ENCODE measurements at regions not wholly inside any gene's neighbourhood (a gene's known extent, or its start where the extent isn't known, plus 50 kb on each side); places are given as distances from the start of the nearest gene placed in this dataset.

GRCh38 chr2:138291805-138292204 lies 209.8 kb upstream of the SPOPL start:
- no peaks in the 10 kb centered on the region for H3K36me3 ChIP-seq (ENCODE audit: insufficient read depth, low read length)
- H3K79me2 ChIP-seq (ENCODE audit: insufficient read depth, low read length): no peaks in the 10 kb centered on the region
- H4K20me1 ChIP-seq (ENCODE audit: insufficient read depth, low read length): no peaks in the 10 kb centered on the region
- no peak overlapping the region for H3K4me3 ChIP-seq (ENCODE audit: low read depth in 1 of 2, low read length in 2 of 2)
- H3K9ac ChIP-seq (ENCODE audit: low read depth, low read length): no peak overlapping the region
- no peaks in the 10 kb centered on the region for H3K9me3 ChIP-seq (ENCODE audit: insufficient read depth, low read length, severe bottlenecking)
- DNase-seq (no peak), ATAC-seq (ENCODE audit: insufficient read depth, low read depth) (no peak)
- no peaks in the 10 kb centered on the region for H3K4me1 ChIP-seq (ENCODE audit: insufficient read depth, low read length)
- no peak overlapping the region for H2AFZ ChIP-seq (ENCODE audit: low read depth, low read length)
- TF ChIP-seq CTCF (IDR thresholded peaks at IDR 0.05; ENCODE audit: borderline replicate concordance, extremely low read depth, low read length, poor library complexity, severe bottlenecking) (no peak), EZH2 (IDR thresholded peaks at IDR 0.05; ENCODE audit: borderline replicate concordance, low read depth, low read length, severe bottlenecking) (no peak)
- no peak overlapping the region for H3K27ac ChIP-seq (ENCODE audit: low read length)
- no peaks in the 10 kb centered on the region for H3K27me3 ChIP-seq (ENCODE audit: insufficient read depth, low read length, poor library complexity)
- no peak overlapping the region for H3K4me2 ChIP-seq (ENCODE audit: insufficient read depth, low read length)

GRCh38 chr2:138293045-138293444 lies 208.5 kb upstream of the SPOPL start:
- H3K4me2 ChIP-seq (ENCODE audit: insufficient read depth, low read length): no peak overlapping the region
- TF ChIP-seq EZH2 (IDR thresholded peaks at IDR 0.05; ENCODE audit: borderline replicate concordance, low read depth, low read length, severe bottlenecking) (no peak), CTCF (IDR thresholded peaks at IDR 0.05; ENCODE audit: borderline replicate concordance, extremely low read depth, low read length, poor library complexity, severe bottlenecking) (no peak)
- no peaks in the 10 kb centered on the region for H3K4me1 ChIP-seq (ENCODE audit: insufficient read depth, low read length)
- H3K27me3 ChIP-seq (ENCODE audit: insufficient read depth, low read length, poor library complexity): no peaks in the 10 kb centered on the region
- no peak overlapping the region for H3K27ac ChIP-seq (ENCODE audit: low read length)
- no peaks in the 10 kb centered on the region for H3K36me3 ChIP-seq (ENCODE audit: insufficient read depth, low read length)
- no peaks in the 10 kb centered on the region for H4K20me1 ChIP-seq (ENCODE audit: insufficient read depth, low read length)
- H3K9ac ChIP-seq (ENCODE audit: low read depth, low read length): no peak overlapping the region
- DNase-seq (no peak), ATAC-seq (ENCODE audit: insufficient read depth, low read depth) (no peak)
- no peak overlapping the region for H3K4me3 ChIP-seq (ENCODE audit: low read depth in 1 of 2, low read length in 2 of 2)
- H2AFZ ChIP-seq (ENCODE audit: low read depth, low read length): no peak overlapping the region
- no peaks in the 10 kb centered on the region for H3K79me2 ChIP-seq (ENCODE audit: insufficient read depth, low read length)
- H3K9me3 ChIP-seq (ENCODE audit: insufficient read depth, low read length, severe bottlenecking): no peaks in the 10 kb centered on the region

GRCh38 chr2:138293549-138293948 lies 208.0 kb upstream of the SPOPL start:
- TF ChIP-seq CTCF (IDR thresholded peaks at IDR 0.05; ENCODE audit: borderline replicate concordance, extremely low read depth, low read length, poor library complexity, severe bottlenecking): no peak
- TF ChIP-seq EZH2 (IDR thresholded peaks at IDR 0.05; ENCODE audit: borderline replicate concordance, low read depth, low read length, severe bottlenecking): no peak
- Histone ChIP-seq H3K9me3 (ENCODE audit: insufficient read depth, low read length, severe bottlenecking) (no peaks in the 10 kb centered on the region), H3K36me3 (ENCODE audit: insufficient read depth, low read length) (no peaks in the 10 kb centered on the region), H4K20me1 (ENCODE audit: insufficient read depth, low read length) (no peaks in the 10 kb centered on the region), H3K4me3 (ENCODE audit: low read depth in 1 of 2, low read length in 2 of 2) (no peak overlapping the region), H2AFZ (ENCODE audit: low read depth, low read length) (no peak overlapping the region), H3K9ac (ENCODE audit: low read depth, low read length) (no peak overlapping the region), H3K27me3 (ENCODE audit: insufficient read depth, low read length, poor library complexity) (no peaks in the 10 kb centered on the region), H3K4me2 (ENCODE audit: insufficient read depth, low read length) (no peak overlapping the region), H3K4me1 (ENCODE audit: insufficient read depth, low read length) (no peaks in the 10 kb centered on the region), H3K79me2 (ENCODE audit: insufficient read depth, low read length) (no peaks in the 10 kb centered on the region), H3K27ac (ENCODE audit: low read length) (no peak overlapping the region)
- ATAC-seq (ENCODE audit: insufficient read depth, low read depth) (no peak), DNase-seq (no peak)

GRCh38 chr2:138294451-138294850 lies 207.1 kb upstream of the SPOPL start:
- no peak for ATAC-seq (ENCODE audit: insufficient read depth, low read depth)
- Histone ChIP-seq H4K20me1 (ENCODE audit: insufficient read depth, low read length) (no peaks in the 10 kb centered on the region), H3K27ac (ENCODE audit: low read length) (no peak overlapping the region), H3K4me3 (ENCODE audit: low read depth in 1 of 2, low read length in 2 of 2) (no peak overlapping the region), H3K36me3 (ENCODE audit: insufficient read depth, low read length) (no peaks in the 10 kb centered on the region), H2AFZ (ENCODE audit: low read depth, low read length) (no peak overlapping the region), H3K9ac (ENCODE audit: low read depth, low read length) (no peak overlapping the region), H3K27me3 (ENCODE audit: insufficient read depth, low read length, poor library complexity) (no peaks in the 10 kb centered on the region), H3K4me2 (ENCODE audit: insufficient read depth, low read length) (no peak overlapping the region), H3K79me2 (ENCODE audit: insufficient read depth, low read length) (no peaks in the 10 kb centered on the region), H3K4me1 (ENCODE audit: insufficient read depth, low read length) (no peaks in the 10 kb centered on the region), H3K9me3 (ENCODE audit: insufficient read depth, low read length, severe bottlenecking) (no peaks in the 10 kb centered on the region)
- no peak for DNase-seq
- TF ChIP-seq CTCF (IDR thresholded peaks at IDR 0.05; ENCODE audit: borderline replicate concordance, extremely low read depth, low read length, poor library complexity, severe bottlenecking) (no peak), EZH2 (IDR thresholded peaks at IDR 0.05; ENCODE audit: borderline replicate concordance, low read depth, low read length, severe bottlenecking) (no peak)
